ENCODE measurements at regions not wholly inside any gene's neighbourhood (a gene's known extent, or its start where the extent isn't known, plus 50 kb on each side); places are given as distances from the start of the nearest gene placed in this dataset.

GRCh38 chr2:18136881-18137475, 258.5 kb downstream of the KCNS3 start:
- H3K9ac ChIP-seq = no peak overlapping the region
- no peaks in the 10 kb centered on the region for H3K9me3 ChIP-seq (ENCODE audit: low read depth)
- no peak overlapping the region for H3K4me2 ChIP-seq (ENCODE audit: unreplicated experiment)
- no peaks in the 10 kb centered on the region for H3K4me1 ChIP-seq (ENCODE audit: insufficient read depth)
- H3K9me2 ChIP-seq (ENCODE audit: insufficient read depth) = no peaks in the 10 kb centered on the region
- TF ChIP-seq EZH2 (IDR thresholded peaks at IDR 0.05; ENCODE audit: insufficient read depth, poor library complexity, severe bottlenecking) (no peak), EZH2phosphoT487 (IDR thresholded peaks at IDR 0.05; ENCODE audit: insufficient read depth, low read depth) (no peak)
- no peak overlapping the region for H2AFZ ChIP-seq
- H3K79me2 ChIP-seq (ENCODE audit: insufficient read depth) = no peaks in the 10 kb centered on the region
- H3F3A ChIP-seq (ENCODE audit: insufficient read depth) = no peaks in the 10 kb centered on the region
- H4K20me1 ChIP-seq (ENCODE audit: insufficient read depth) = no peaks in the 10 kb centered on the region
- in situ Hi-C loops (cut with MboI) = no loop called here
- 28 to 29% methylated on average over 6 of the region's 6 CpGs for WGBS, 2 experiments (ENCODE audit: low coverage in 1 of 2, low lambda C conversion rate in 2 of 2, missing lambda C conversion rate in 2 of 2)
- no peaks in the 10 kb centered on the region for H3K27me3 ChIP-seq (replicated peaks; ENCODE audit: insufficient read depth)
- no peak for DNase-seq
- H3K36me3 ChIP-seq (ENCODE audit: low read depth) = no peaks in the 10 kb centered on the region
- no peak overlapping the region for H3K27ac ChIP-seq
- no peak overlapping the region for H3K4me3 ChIP-seq

DNA sequence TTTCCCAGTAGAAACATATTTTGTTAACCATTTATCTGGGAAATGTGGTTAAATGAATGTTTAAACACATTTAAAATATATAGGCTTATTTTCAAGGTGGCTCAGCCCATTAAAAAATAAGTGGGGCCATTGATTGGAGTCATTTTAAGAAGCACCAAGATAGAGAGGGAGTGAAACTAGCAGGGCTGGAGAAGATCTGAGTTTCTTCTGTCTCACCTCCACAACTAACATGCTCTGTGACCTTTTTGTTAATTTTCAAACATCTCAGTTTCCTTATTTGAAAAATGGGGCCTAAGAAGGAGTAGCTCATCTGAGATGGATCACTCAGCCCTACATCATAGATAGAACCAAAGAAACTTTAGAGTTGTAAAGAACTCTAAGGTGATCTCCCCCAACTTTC, 254.8 kb downstream of the KCNS3 start:
- 0 out of 2 replicates have a peak, but pooled peaks cover 12% of the 10 kb centered on the region for H3K27me3 ChIP-seq (replicated peaks; ENCODE audit: insufficient read depth)
- H3K27ac ChIP-seq = no peak overlapping the region
- H3K79me2 ChIP-seq (ENCODE audit: insufficient read depth) = no peaks in the 10 kb centered on the region
- no peak for DNase-seq
- no peaks in the 10 kb centered on the region for H3F3A ChIP-seq (ENCODE audit: insufficient read depth)
- H3K4me3 ChIP-seq = no peak overlapping the region
- H3K9ac ChIP-seq = no peak overlapping the region
- no peaks in the 10 kb centered on the region for H3K4me1 ChIP-seq (ENCODE audit: insufficient read depth)
- no peaks in the 10 kb centered on the region for H4K20me1 ChIP-seq (ENCODE audit: insufficient read depth)
- H3K9me3 ChIP-seq (ENCODE audit: low read depth) = no peaks in the 10 kb centered on the region
- TF ChIP-seq EZH2phosphoT487 (IDR thresholded peaks at IDR 0.05; ENCODE audit: insufficient read depth, low read depth) (no peak), EZH2 (IDR thresholded peaks at IDR 0.05; ENCODE audit: insufficient read depth, poor library complexity, severe bottlenecking) (no peak)
- H3K4me2 ChIP-seq (ENCODE audit: unreplicated experiment) = no peak overlapping the region
- no peaks in the 10 kb centered on the region for H3K36me3 ChIP-seq (ENCODE audit: low read depth)
- no peak overlapping the region for H2AFZ ChIP-seq
- H3K9me2 ChIP-seq (ENCODE audit: insufficient read depth) = no peaks in the 10 kb centered on the region
- in situ Hi-C loops (cut with MboI) = no loop called here

- H4K20me1 ChIP-seq (ENCODE audit: insufficient read depth) = no peaks in the 10 kb centered on the region
- H2AFZ ChIP-seq = no peak overlapping the region
- no peak overlapping the region for H3K27ac ChIP-seq
- 49 to 51% methylated on average over 3 of the region's 3 CpGs for WGBS, 2 experiments (ENCODE audit: low coverage in 1 of 2, low lambda C conversion rate in 2 of 2, missing lambda C conversion rate in 2 of 2)
- H3K4me2 ChIP-seq (ENCODE audit: unreplicated experiment) = no peak overlapping the region
- TF ChIP-seq EZH2phosphoT487 (IDR thresholded peaks at IDR 0.05; ENCODE audit: insufficient read depth, low read depth) (no peak), EZH2 (IDR thresholded peaks at IDR 0.05; ENCODE audit: insufficient read depth, poor library complexity, severe bottlenecking) (no peak)
- H3K79me2 ChIP-seq (ENCODE audit: insufficient read depth) = no peaks in the 10 kb centered on the region
- H3K4me1 ChIP-seq (ENCODE audit: insufficient read depth) = no peaks in the 10 kb centered on the region
- no peaks in the 10 kb centered on the region for H3K9me2 ChIP-seq (ENCODE audit: insufficient read depth)
- H3K9me3 ChIP-seq (ENCODE audit: low read depth) = no peaks in the 10 kb centered on the region
- H3K36me3 ChIP-seq (ENCODE audit: low read depth) = no peaks in the 10 kb centered on the region
- no peak overlapping the region for H3K4me3 ChIP-seq
- in situ Hi-C loops (cut with MboI) = no loop called here
- DNase-seq = peak; percentile 10
- H3K9ac ChIP-seq = no peak overlapping the region
- H3F3A ChIP-seq (ENCODE audit: insufficient read depth) = no peaks in the 10 kb centered on the region
- H3K27me3 ChIP-seq (replicated peaks; ENCODE audit: insufficient read depth) = 0 out of 2 replicates have a peak, but pooled peaks cover 16% of the 10 kb centered on the region
These were observed 254.2 kb downstream of the KCNS3 start for GRCh38 chr2:18132697-18133096.

DNA sequence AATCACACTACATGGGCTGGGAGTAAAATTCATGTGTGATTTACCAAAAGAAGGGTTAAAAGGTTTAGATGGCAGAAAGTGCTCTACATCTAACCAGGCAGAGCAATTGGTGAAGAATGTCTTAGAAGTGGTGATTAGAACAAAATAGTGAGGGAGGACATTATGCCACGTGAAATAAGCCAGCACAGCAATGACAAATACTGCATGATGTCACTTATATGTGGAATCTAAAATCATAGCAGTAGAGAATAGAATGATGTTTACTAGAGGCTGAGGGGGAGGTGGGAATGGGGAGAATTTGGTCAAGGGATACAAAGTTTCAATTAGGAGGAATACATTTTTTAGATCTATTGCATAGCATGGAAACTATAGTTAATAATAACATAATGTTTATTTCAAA, 253.3 kb downstream of the KCNS3 start:
- Histone ChIP-seq H3K9me2 (ENCODE audit: insufficient read depth) (no peaks in the 10 kb centered on the region), H3K27ac (no peak overlapping the region), H3K27me3 (replicated peaks; ENCODE audit: insufficient read depth) (0 out of 2 replicates have a peak, but pooled peaks cover 18% of the 10 kb centered on the region), H3K36me3 (ENCODE audit: low read depth) (no peaks in the 10 kb centered on the region), H4K20me1 (ENCODE audit: insufficient read depth) (no peaks in the 10 kb centered on the region), H3K4me2 (ENCODE audit: unreplicated experiment) (no peak overlapping the region), H3K4me1 (ENCODE audit: insufficient read depth) (no peaks in the 10 kb centered on the region), H3K4me3 (no peak overlapping the region), H3F3A (ENCODE audit: insufficient read depth) (no peaks in the 10 kb centered on the region), H3K9ac (no peak overlapping the region), H3K9me3 (ENCODE audit: low read depth) (no peaks in the 10 kb centered on the region), H3K79me2 (ENCODE audit: insufficient read depth) (no peaks in the 10 kb centered on the region), H2AFZ (no peak overlapping the region)
- DNase-seq = no peak
- TF ChIP-seq EZH2 (IDR thresholded peaks at IDR 0.05; ENCODE audit: insufficient read depth, poor library complexity, severe bottlenecking) = no peak
- no peak for TF ChIP-seq EZH2phosphoT487 (IDR thresholded peaks at IDR 0.05; ENCODE audit: insufficient read depth, low read depth)
- in situ Hi-C loops (cut with MboI) = no loop called here
- WGBS, 2 experiments (ENCODE audit: low coverage in 1 of 2, low lambda C conversion rate in 2 of 2, missing lambda C conversion rate in 2 of 2) = 28 to 31% methylated on average over 1 of the region's 1 CpG

DNA sequence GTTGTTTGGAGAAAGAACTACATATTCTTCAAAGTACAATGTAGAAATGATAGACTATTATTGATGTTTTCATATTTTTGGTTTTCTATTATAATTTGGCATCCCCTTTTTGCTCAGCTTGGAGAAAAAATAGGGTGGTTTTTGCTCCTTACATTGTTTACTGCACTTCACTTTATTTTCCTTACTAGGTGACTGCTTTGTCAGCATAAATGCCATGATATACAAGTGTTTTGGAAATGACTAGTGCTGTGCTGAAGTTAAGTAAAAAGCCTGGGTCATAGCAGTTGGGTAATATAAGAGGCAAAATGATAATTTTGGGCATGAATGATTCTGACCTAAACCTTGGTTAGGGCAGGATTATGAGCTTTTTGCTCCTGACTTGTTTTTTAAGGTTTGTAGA, 250.9 kb downstream of the KCNS3 start:
- TF ChIP-seq EZH2 (IDR thresholded peaks at IDR 0.05; ENCODE audit: insufficient read depth, poor library complexity, severe bottlenecking) = no peak
- no peak for TF ChIP-seq EZH2phosphoT487 (IDR thresholded peaks at IDR 0.05; ENCODE audit: insufficient read depth, low read depth)
- no peak overlapping the region for H2AFZ ChIP-seq
- no peaks in the 10 kb centered on the region for H3K4me1 ChIP-seq (ENCODE audit: insufficient read depth)
- no peak overlapping the region for H3K4me3 ChIP-seq
- in situ Hi-C loops (cut with MboI) = no loop called here
- H3K27me3 ChIP-seq (replicated peaks; ENCODE audit: insufficient read depth) = peaks cover 29% of the 10 kb centered on the region; the same call in 1 of the 2 replicates
- no peaks in the 10 kb centered on the region for H3K79me2 ChIP-seq (ENCODE audit: insufficient read depth)
- H3K9me3 ChIP-seq (ENCODE audit: low read depth) = no peaks in the 10 kb centered on the region
- H3K9ac ChIP-seq = no peak overlapping the region
- no peak for DNase-seq
- H3F3A ChIP-seq (ENCODE audit: insufficient read depth) = no peaks in the 10 kb centered on the region
- no peak overlapping the region for H3K4me2 ChIP-seq (ENCODE audit: unreplicated experiment)
- no peaks in the 10 kb centered on the region for H3K36me3 ChIP-seq (ENCODE audit: low read depth)
- H3K9me2 ChIP-seq (ENCODE audit: insufficient read depth) = no peaks in the 10 kb centered on the region
- H4K20me1 ChIP-seq (ENCODE audit: insufficient read depth) = no peaks in the 10 kb centered on the region
- H3K27ac ChIP-seq = no peak overlapping the region

All from GM23248 (cell line).